ENCODE measurements at regions not wholly inside any gene's neighbourhood (a gene's known extent, or its start where the extent isn't known, plus 50 kb on each side); places are given as distances from the start of the nearest gene placed in this dataset.

DNA sequence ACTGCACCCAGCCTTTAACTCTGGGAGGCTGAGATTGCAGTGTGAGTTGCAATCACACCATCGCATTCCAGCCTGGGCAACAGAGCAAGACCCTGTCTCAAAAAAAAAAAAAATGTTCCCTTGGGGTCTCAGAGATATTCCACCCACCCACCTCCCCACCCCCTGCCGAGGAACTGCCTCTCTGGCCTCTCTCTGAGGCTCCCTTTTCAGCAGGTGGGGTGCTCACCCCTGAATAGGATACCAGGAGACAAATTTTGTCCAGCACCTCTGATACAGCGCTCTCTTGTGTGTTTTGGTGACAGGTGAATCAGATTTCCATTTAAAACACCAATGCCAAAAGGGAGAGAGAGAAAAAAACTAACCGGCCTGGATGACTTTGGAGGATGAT lies 92.6 kb upstream of the KIF5B start:
- 38 to 48% (median 41%) methylated on average over 4 of the region's 4 CpGs for WGBS, 3 donors
- intact Hi-C loops (cut with DNase I), result no loop called here
- Histone ChIP-seq H3K4me3 (no peak overlapping the region), H3K4me1 (ENCODE audit: insufficient read depth) (peaks cover 4% of the 10 kb centered on the region), H3K9me3 (no peaks in the 10 kb centered on the region), H3K36me3 (no peaks in the 10 kb centered on the region), H3K27me3 (no peaks in the 10 kb centered on the region), H3K27ac (peak overlapping the region in 1 of 2 donors; percentile 11)
- TF ChIP-seq CTCF (IDR thresholded peaks at IDR 0.05), result no peak
- no peak for TF ChIP-seq POLR2A (IDR thresholded peaks at IDR 0.05)
- no peak for TF ChIP-seq EP300 (IDR thresholded peaks at IDR 0.05)
- DNase-seq, result no peak

DNA sequence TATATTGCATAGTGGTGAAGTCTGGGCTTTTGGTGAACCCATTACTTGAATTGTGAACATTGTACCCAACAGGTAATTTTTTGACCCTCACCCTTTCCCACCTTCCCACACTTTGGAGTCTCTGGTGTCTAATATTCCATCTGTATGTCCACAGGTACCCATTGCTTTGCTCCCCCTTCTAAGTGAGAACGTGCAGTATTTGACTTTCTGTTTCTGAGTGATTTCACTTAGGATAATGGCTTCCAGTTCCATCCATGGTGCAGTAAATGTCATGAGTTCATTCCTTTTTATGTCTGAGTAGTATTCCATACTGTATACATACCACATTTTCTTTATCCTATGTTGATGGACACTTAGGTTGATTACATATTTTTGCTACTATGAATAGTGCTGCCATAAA lies 91.5 kb upstream of the KIF5B start:
- H3K9me3 ChIP-seq, result no peaks in the 10 kb centered on the region
- H3K27ac ChIP-seq, result no peak overlapping the region
- H3K4me1 ChIP-seq (ENCODE audit: insufficient read depth), result peaks cover 4% of the 10 kb centered on the region
- no peaks in the 10 kb centered on the region for H3K27me3 ChIP-seq
- WGBS, 3 donors, result 90 to 95% (median 94%) methylated on average over 1 of the region's 1 CpG
- no peak for DNase-seq
- no peaks in the 10 kb centered on the region for H3K36me3 ChIP-seq
- TF ChIP-seq POLR2A (IDR thresholded peaks at IDR 0.05) (no peak), CTCF (IDR thresholded peaks at IDR 0.05) (no peak), EP300 (IDR thresholded peaks at IDR 0.05) (no peak)
- no peak overlapping the region for H3K4me3 ChIP-seq
- intact Hi-C loops (cut with DNase I), result no loop called here

- Histone ChIP-seq H3K27ac (no peak overlapping the region), H3K27me3 (no peaks in the 10 kb centered on the region), H3K4me3 (no peak overlapping the region), H3K9me3 (no peaks in the 10 kb centered on the region), H3K36me3 (no peaks in the 10 kb centered on the region), H3K4me1 (ENCODE audit: insufficient read depth) (peaks cover 4% of the 10 kb centered on the region)
- no peak for DNase-seq
- intact Hi-C loops (cut with DNase I), result no loop called here
- WGBS, 3 donors, result 90 to 94% (median 93%) methylated on average over 4 of the region's 4 CpGs
- TF ChIP-seq CTCF (IDR thresholded peaks at IDR 0.05) (no peak), EP300 (IDR thresholded peaks at IDR 0.05) (no peak), POLR2A (IDR thresholded peaks at IDR 0.05) (no peak)
These were observed 89.9 kb upstream of the KIF5B start for GRCh38 chr10:32146166-32146565.

GRCh38 chr10:32144817-32145688 lies 88.8 kb upstream of the KIF5B start:
- H3K27me3 ChIP-seq, result no peaks in the 10 kb centered on the region
- DNase-seq, result no peak
- no peak overlapping the region for H3K27ac ChIP-seq
- TF ChIP-seq EP300 (IDR thresholded peaks at IDR 0.05), result no peak
- TF ChIP-seq CTCF (IDR thresholded peaks at IDR 0.05), result no peak
- no peak for TF ChIP-seq POLR2A (IDR thresholded peaks at IDR 0.05)
- H3K36me3 ChIP-seq, result no peaks in the 10 kb centered on the region
- intact Hi-C loops (cut with DNase I), result no loop called here
- peaks cover 4% of the 10 kb centered on the region for H3K4me1 ChIP-seq (ENCODE audit: insufficient read depth)
- WGBS, 3 donors, result 83 to 87% (median 84%) methylated on average over 10 of the region's 10 CpGs
- H3K9me3 ChIP-seq, result no peaks in the 10 kb centered on the region
- no peak overlapping the region for H3K4me3 ChIP-seq

Measured in ovary (tissue), 7 donors.